Neuronal stem cell (in vitro differentiated cells): ENCODE measurements at regions not wholly inside any gene's neighbourhood (a gene's known extent, or its start where the extent isn't known, plus 50 kb on each side); places are given as distances from the start of the nearest gene placed in this dataset.

Source experiments
- DNase-seq: peaks from one replicate; pipeline ENCODE4 v3.0.0-alpha.2; 2013; ENCODE audit warnings: low spot score
- H2AFZ ChIP-seq: one replicate; pipeline ENCODE4 v1.6.1; 2013; ENCODE audit warnings: mild to moderate bottlenecking, low read length, inconsistent platforms
- H2AK5ac ChIP-seq: 2 replicates; pipeline ENCODE4 v1.6.1; 2013; ENCODE audit warnings: low read depth, mild to moderate bottlenecking, inconsistent platforms, low read length, moderate library complexity, mixed read lengths
- H2BK120ac ChIP-seq: 2 replicates; pipeline ENCODE4 v1.6.1; 2013; ENCODE audit warnings: low read depth, mild to moderate bottlenecking, inconsistent platforms, low read length, moderate library complexity, mixed read lengths
- H2BK12ac ChIP-seq: one replicate; pipeline ENCODE4 v1.6.1; 2013; ENCODE audit warnings: low read length, inconsistent platforms
- H2BK15ac ChIP-seq: 2 replicates; pipeline ENCODE4 v1.6.1; 2013; ENCODE audit warnings: mild to moderate bottlenecking, low read length, inconsistent platforms, mixed read lengths
- H2BK5ac ChIP-seq: one replicate; pipeline ENCODE4 v1.6.1; 2013; ENCODE audit warnings: inconsistent platforms, mild to moderate bottlenecking, low read length, moderate library complexity
- H3K14ac ChIP-seq: one replicate; pipeline ENCODE4 v1.6.1; 2013; ENCODE audit warnings: low read length, inconsistent platforms
- H3K18ac ChIP-seq: 2 replicates; pipeline ENCODE4 v1.6.1; 2013; ENCODE audit warnings: low read length, inconsistent platforms
- H3K23ac ChIP-seq: 2 replicates; pipeline ENCODE4 v1.6.1; 2013; ENCODE audit warnings: low read depth, mild to moderate bottlenecking, mixed read lengths, low read length, inconsistent platforms; ENCODE audit not compliant: poor library complexity
- H3K27ac ChIP-seq: replicated peaks from 3 replicates; pipeline ENCODE4 v1.5.1; 2013; ENCODE audit warnings: low read length, inconsistent platforms
- H3K27me3 ChIP-seq, 3 experiments: 2 replicates each; pipeline ENCODE4 v1.6.1; 2013; ENCODE audit warnings: low read length in 3 of 3, mild to moderate bottlenecking in 2 of 3, inconsistent platforms in 1 of 3, low read depth in 1 of 3, mixed read lengths in 1 of 3, moderate library complexity in 1 of 3; ENCODE audit not compliant: control insufficient read depth in 3 of 3, insufficient read depth in 3 of 3
- H3K36me3 ChIP-seq, 2 donors: replicated peaks in 1 of 2; 2 replicates each; pipeline ENCODE4 v1.6.1; 2013; ENCODE audit warnings: low read length in 2 of 2; ENCODE audit not compliant: control insufficient read depth in 2 of 2, insufficient read depth in 2 of 2
- H3K4ac ChIP-seq: 2 replicates; pipeline ENCODE4 v1.6.1; 2013; ENCODE audit warnings: inconsistent platforms, mild to moderate bottlenecking, low read length, moderate library complexity
- H3K4me1 ChIP-seq, 2 donors: 1 replicate in 1 of 2; 2 replicates in 1 of 2; pipeline ENCODE4 v1.6.1; 2013; ENCODE audit warnings: low read length in 2 of 2, low read depth in 1 of 2; ENCODE audit not compliant: control insufficient read depth in 2 of 2, insufficient read depth in 1 of 2
- H3K4me2 ChIP-seq: one replicate; pipeline ENCODE4 v1.6.1; 2013; ENCODE audit warnings: mild to moderate bottlenecking, low read length, inconsistent platforms; ENCODE audit not compliant: insufficient read depth, poor library complexity, severe bottlenecking
- H3K4me3 ChIP-seq, 2 donors: 2 replicates each; pipeline ENCODE4 v1.5.1; 2013; ENCODE audit warnings: low read length in 2 of 2, mild to moderate bottlenecking in 2 of 2, inconsistent platforms in 1 of 2, moderate library complexity in 1 of 2
- H3K79me1 ChIP-seq: one replicate; pipeline ENCODE4 v1.6.1; 2013; ENCODE audit warnings: low read depth, mild to moderate bottlenecking, inconsistent platforms, low read length, moderate library complexity
- H3K9ac ChIP-seq: one replicate; pipeline ENCODE4 v1.6.1; 2013; ENCODE audit warnings: mild to moderate bottlenecking, low read depth, low read length, inconsistent platforms; ENCODE audit not compliant: poor library complexity
- H3K9me3 ChIP-seq, 2 donors: replicated peaks in 1 of 2; 2 replicates each; pipeline versions ENCODE3 to v1.6.1; 2013; ENCODE audit warnings: low read length in 2 of 2, mild to moderate bottlenecking in 2 of 2, inconsistent platforms in 1 of 2, low read depth in 1 of 2, mixed read lengths in 1 of 2, moderate library complexity in 1 of 2; ENCODE audit not compliant: control insufficient read depth in 2 of 2, insufficient read depth in 1 of 2
- H4K8ac ChIP-seq: one replicate; pipeline ENCODE4 v1.6.1; 2013; ENCODE audit warnings: low read depth, mild to moderate bottlenecking, inconsistent platforms, low read length, moderate library complexity
- H4K91ac ChIP-seq: one replicate; pipeline ENCODE4 v1.6.1; 2013; ENCODE audit warnings: low read length, low read depth, mild to moderate bottlenecking, inconsistent platforms; ENCODE audit not compliant: poor library complexity
- WGBS, 2 donors: extraction: QIAGEN DNeasy Blood & Tissue Kit; methylation state at CpG; one replicate each; pipeline ENCODE4 v1.1.7; 2013; ENCODE audit warnings: missing lambda C conversion rate in 2 of 2, mixed read lengths in 1 of 2; ENCODE audit not compliant: insufficient read length in 2 of 2, insufficient replicate concordance in 1 of 2; ENCODE audit errors: extremely low coverage in 2 of 2; 5-methylcytosine and 5-hydroxymethylcytosine counted together

DNA sequence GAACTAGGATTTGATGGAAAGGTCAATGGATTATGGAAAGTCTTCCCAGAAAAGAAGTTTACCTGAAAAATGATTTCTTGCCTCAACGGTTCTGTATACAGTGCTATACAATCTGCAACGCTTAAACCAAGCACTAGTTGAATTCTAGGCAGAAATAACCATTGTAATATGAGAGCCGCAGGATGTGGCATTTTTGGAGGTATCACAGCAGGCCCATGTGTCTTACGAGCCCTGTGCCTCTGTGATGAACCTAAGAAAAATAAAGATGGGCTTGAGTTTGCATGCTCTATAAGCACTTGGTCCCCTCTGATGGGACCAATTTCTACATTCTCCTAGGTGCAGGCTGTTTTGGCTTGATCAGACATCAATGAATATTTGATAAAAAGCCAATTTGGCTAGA, 78.7 kb upstream of the RFC3 start:
- Histone ChIP-seq H2BK15ac (no peak overlapping the region), H2BK120ac (no peak overlapping the region), H2AK5ac (no peak overlapping the region), H3K36me3 (no peaks in the 10 kb centered on the region), H3K4me2 (no peak overlapping the region), H3K27me3 (no peaks in the 10 kb centered on the region), H3K14ac (no peak overlapping the region), H3K9me3 (no peaks in the 10 kb centered on the region), H3K18ac (no peak overlapping the region), H2BK5ac (no peak overlapping the region), H3K23ac (no peak overlapping the region), H3K9ac (no peak overlapping the region), H3K4me3 (no peak overlapping the region), H4K91ac (no peak overlapping the region), H4K8ac (no peak overlapping the region), H3K4ac (no peak overlapping the region), H3K27ac (no peak overlapping the region), H3K79me1 (no peaks in the 10 kb centered on the region), H2BK12ac (no peak overlapping the region), H3K4me1 (no peaks in the 10 kb centered on the region), H2AFZ (no peak overlapping the region)
- no CpG with 5 or more reads among the region's 4 CpGs for WGBS, 2 donors
- no peak for DNase-seq

DNA sequence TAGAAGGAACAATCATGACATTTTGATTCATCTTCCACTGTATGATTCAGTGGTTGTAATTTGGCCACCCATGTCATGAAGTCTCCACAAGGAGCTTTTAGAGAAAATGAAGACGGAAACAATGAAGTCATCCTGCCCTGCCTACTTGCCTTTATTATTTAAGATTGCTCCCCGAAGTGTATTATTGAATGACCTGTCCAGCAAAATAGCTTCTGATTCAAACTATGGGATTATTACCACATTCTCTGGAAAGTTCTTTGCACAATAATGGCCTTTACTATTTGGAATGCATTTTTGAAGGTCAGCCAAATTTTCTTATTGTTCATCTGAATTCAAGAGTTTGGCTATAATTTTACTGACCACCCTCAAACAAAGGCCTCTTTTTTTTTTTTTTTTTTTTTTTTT, 77.8 kb upstream of the RFC3 start:
- H2AK5ac ChIP-seq, result no peak overlapping the region
- no peak overlapping the region for H3K4me2 ChIP-seq
- H4K8ac ChIP-seq, result no peak overlapping the region
- no peaks in the 10 kb centered on the region for H3K27me3 ChIP-seq
- H2BK15ac ChIP-seq, result no peak overlapping the region
- H3K36me3 ChIP-seq, result no peaks in the 10 kb centered on the region
- no peak overlapping the region for H3K27ac ChIP-seq
- WGBS, 2 donors, result no CpG with 5 or more reads among the region's 2 CpGs
- H3K4ac ChIP-seq, result no peak overlapping the region
- no peak overlapping the region for H3K23ac ChIP-seq
- no peak overlapping the region for H3K18ac ChIP-seq
- no peak overlapping the region for H2BK5ac ChIP-seq
- no peak overlapping the region for H3K4me3 ChIP-seq
- no peak overlapping the region for H3K9ac ChIP-seq
- no peaks in the 10 kb centered on the region for H3K79me1 ChIP-seq
- no peak overlapping the region for H2BK120ac ChIP-seq
- no peak for DNase-seq
- H2BK12ac ChIP-seq, result no peak overlapping the region
- no peaks in the 10 kb centered on the region for H3K9me3 ChIP-seq
- H3K14ac ChIP-seq, result no peak overlapping the region
- H3K4me1 ChIP-seq, result no peaks in the 10 kb centered on the region
- H2AFZ ChIP-seq, result no peak overlapping the region
- H4K91ac ChIP-seq, result no peak overlapping the region

DNA sequence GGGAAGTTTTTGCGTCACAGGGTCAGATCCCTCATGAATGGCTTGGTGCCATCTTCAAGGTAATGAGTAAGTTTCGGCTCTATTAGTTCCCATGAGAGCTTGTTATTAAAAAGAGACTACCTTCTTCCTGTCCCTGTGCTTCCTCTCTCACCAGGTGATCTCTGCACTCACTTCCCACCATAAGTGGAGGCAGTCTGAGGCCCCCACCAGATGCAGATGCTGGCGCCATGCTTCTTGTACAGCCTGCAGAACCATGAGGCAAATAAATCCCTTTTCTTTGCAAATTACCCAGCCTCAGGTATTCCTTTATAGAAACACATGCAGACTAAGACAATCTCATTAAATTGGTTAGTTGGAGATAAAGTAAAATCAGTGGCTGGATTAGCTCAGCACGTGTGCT, 75.6 kb upstream of the RFC3 start:
- no peak overlapping the region for H3K4me3 ChIP-seq
- H2AK5ac ChIP-seq, result no peak overlapping the region
- H3K23ac ChIP-seq, result no peak overlapping the region
- no peak overlapping the region for H4K8ac ChIP-seq
- no peak overlapping the region for H2BK12ac ChIP-seq
- H3K4ac ChIP-seq, result no peak overlapping the region
- no peak overlapping the region for H3K18ac ChIP-seq
- H2BK120ac ChIP-seq, result no peak overlapping the region
- no peak overlapping the region for H2AFZ ChIP-seq
- no peak overlapping the region for H3K4me2 ChIP-seq
- no peaks in the 10 kb centered on the region for H3K27me3 ChIP-seq
- H3K14ac ChIP-seq, result no peak overlapping the region
- DNase-seq, result no peak
- WGBS, 2 donors, result no CpG with 5 or more reads among the region's 4 CpGs
- no peak overlapping the region for H2BK15ac ChIP-seq
- H2BK5ac ChIP-seq, result no peak overlapping the region
- H3K9me3 ChIP-seq, result no peaks in the 10 kb centered on the region
- no peaks in the 10 kb centered on the region for H3K36me3 ChIP-seq
- H4K91ac ChIP-seq, result no peak overlapping the region
- H3K79me1 ChIP-seq, result no peaks in the 10 kb centered on the region
- H3K9ac ChIP-seq, result no peak overlapping the region
- peaks cover 0 to 2% of the 10 kb centered on the region in 2 donors for H3K4me1 ChIP-seq
- no peak overlapping the region for H3K27ac ChIP-seq

DNA sequence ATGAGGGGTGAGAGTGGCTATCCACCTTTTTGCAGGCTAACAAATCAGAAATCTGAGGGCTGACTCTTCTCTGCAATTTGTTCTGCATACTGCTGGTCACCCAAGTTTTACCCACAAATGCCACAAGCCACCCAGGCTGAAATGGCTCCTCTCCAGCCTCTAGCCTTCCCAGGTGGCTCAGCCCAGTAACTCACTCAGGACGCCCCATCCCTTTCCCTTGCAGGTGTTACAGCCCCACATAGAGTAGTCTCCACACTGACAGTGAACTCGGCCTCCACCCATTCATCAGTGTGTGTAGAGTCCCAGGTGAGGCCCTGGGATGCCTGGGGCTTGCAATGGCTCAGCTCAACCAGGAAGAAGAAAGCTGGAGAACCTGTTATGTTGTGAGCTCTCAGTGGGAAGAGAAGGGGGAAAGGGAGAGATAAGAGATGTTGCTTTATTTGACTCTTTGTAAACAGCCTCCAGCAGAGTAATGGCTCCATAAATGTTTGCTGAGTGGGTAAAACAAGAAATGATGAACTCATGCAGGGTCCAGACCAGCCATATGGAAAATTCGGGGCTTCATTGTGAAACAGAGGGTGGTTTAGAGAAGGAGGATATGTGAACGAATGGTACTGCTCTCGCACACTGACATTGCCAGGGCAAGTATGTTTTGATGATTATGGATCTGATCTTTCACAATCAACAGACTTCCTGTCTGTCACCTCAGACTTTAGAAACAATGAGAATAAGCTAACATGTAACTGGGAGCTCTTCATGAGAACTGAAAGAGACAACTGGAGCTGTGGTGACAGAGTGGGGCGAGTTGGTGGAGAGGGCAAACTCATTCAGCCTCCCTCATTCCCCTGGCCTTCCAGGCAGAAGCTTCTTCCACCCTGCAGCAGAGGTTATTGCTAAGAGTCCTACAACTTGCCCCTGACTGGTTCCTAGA, 74.2 kb upstream of the RFC3 start:
- H3K9me3 ChIP-seq, result no peaks in the 10 kb centered on the region
- H3K4me1 ChIP-seq, result peaks cover 0 to 2% of the 10 kb centered on the region in 2 donors
- H3K4me3 ChIP-seq, result no peak overlapping the region
- H3K36me3 ChIP-seq, result no peaks in the 10 kb centered on the region
- H2AFZ ChIP-seq, result no peak overlapping the region
- H3K23ac ChIP-seq, result no peak overlapping the region
- DNase-seq, result no peak
- H3K27me3 ChIP-seq, result no peaks in the 10 kb centered on the region
- no peak overlapping the region for H3K9ac ChIP-seq
- no peak overlapping the region for H3K14ac ChIP-seq
- H3K27ac ChIP-seq, result no peak overlapping the region
- H2BK120ac ChIP-seq, result no peak overlapping the region
- no peak overlapping the region for H2BK5ac ChIP-seq
- H2BK12ac ChIP-seq, result no peak overlapping the region
- H4K91ac ChIP-seq, result no peak overlapping the region
- no peak overlapping the region for H3K4me2 ChIP-seq
- H2AK5ac ChIP-seq, result no peak overlapping the region
- WGBS, 2 donors, result no CpG with 5 or more reads among the region's 6 CpGs
- H4K8ac ChIP-seq, result no peak overlapping the region
- H3K4ac ChIP-seq, result no peak overlapping the region
- no peak overlapping the region for H3K18ac ChIP-seq
- no peak overlapping the region for H2BK15ac ChIP-seq
- H3K79me1 ChIP-seq, result no peaks in the 10 kb centered on the region
